Limb (tissue), 2 donors: ENCODE measurements at regions not wholly inside any gene's neighbourhood (a gene's known extent, or its start where the extent isn't known, plus 50 kb on each side); places are given as distances from the start of the nearest gene placed in this dataset.
"Not testable (repeated sequence)": the region's sequence is repeated elsewhere in the genome, so short reads cannot be mapped to it uniquely, and the experiment has no call there.

Experiments used
- DNase-seq, 2 donors: peaks; one replicate each; pipeline ENCODE4 v3.0.0-alpha.2; 2016; ENCODE audit errors: extremely low spot score in 2 of 2

DNA sequence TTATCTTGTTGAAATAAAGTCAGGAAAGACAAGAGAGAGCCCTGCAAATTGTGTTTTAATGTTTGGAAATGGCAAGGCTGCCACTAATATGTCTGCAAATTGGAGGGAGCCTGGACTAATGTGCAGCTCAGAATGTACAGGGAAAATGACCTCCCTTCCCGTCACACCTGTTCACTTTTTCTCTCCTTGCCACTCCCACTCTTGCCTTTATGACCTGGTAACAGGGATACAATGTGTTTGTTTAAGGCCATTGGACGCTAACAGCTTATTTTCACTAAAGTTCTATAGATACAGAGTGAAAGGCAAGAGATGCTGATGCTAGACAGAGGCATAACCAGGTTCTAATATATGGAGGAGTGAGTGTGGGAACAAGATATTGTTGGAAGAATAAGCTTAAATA is 203.9 kb downstream of the RAB38 start:
- DNase-seq = no peak

DNA sequence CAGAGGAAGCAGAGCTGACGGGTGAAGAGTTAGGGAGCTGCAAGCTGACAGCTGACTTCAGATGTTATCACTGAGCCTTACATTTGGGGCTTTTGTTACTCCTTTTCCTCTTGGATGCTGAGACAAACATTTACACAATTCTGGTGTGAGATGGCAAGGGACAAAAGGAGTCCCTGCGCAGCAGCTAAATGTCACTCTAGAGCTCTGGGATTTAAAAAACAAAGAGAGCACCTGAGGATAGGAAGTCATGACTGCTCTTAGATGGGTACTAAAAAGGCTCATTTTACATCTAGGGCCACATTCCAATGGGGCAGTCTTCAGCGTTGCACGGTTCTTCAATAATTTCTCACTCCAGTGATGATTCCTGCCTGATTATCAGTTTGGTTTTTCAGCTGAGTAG is 204.5 kb downstream of the RAB38 start:
- no peak for DNase-seq

GRCh38 chr11:87967459-87967858 is 207.8 kb downstream of the RAB38 start:
- no peak for DNase-seq

- peak in 1 of 2 donors; percentile 59 for DNase-seq
These were observed 208.5 kb downstream of the RAB38 start for GRCh38 chr11:87966694-87967093.

DNA sequence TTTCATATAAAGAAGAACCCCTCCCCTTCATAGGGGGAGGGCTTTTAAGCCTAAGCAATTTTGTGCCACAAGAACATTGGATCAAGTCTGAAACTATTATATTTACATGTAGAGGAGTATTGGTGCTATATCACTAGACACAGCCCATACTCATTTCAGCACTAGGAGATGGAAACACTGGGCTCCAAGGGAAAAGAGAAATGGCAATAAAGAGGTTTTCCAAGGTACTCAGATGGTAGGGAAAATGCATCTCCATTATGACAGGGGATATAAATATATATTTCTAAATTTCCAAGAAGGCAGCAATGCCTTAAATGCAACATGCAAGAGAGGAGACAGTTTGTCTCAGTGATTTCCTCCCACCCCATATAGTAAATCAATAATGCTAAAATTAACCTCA is 209.0 kb downstream of the RAB38 start:
- DNase-seq = no peak

GRCh38 chr11:87961606-87962005 is 213.6 kb downstream of the RAB38 start:
- no peak for DNase-seq

- no peak for DNase-seq
These were observed 217.3 kb downstream of the RAB38 start for GRCh38 chr11:87957961-87958360.

DNA sequence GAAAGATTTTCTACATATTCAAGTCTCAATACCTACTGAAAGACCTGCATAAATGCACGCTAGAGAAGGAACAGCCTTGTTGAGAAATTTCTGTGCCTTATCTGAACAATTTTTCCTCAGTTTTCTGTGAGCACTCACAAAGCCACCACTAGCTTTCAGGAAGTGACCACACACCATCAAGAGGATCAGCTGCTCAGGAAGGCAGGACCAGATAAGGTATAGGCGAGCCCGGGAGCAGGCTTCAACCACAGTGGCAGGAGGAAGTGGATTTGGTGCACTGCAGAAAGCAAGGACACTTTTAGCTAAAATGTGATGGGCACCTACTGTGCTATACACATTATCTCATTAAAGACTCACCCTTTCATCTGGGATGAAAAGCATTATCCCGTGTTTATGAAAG is 220.8 kb downstream of the RAB38 start:
- no peak for DNase-seq

DNA sequence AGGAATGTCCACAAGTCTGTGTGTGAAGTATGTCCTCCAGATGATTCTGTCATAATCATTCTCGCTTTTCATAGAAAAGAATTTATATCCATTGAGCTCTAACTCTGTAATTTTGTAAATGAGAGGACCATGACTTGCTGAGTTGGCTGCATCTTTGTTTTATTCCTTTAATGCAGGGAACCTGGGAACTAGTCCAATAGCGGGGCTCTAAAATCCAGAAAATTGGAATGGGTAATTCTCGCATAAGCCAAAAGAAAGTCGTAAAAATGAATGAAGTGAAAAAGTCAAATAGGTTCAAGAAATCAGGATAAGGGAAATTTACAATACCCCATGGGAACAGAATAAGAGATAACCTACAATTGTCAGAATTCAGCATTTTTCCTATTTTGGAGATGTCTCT is 232.5 kb downstream of the RAB38 start:
- DNase-seq = peak in 1 of 2 donors; percentile 41

GRCh38 chr11:87934182-87934581 is 241.1 kb downstream of the RAB38 start:
- no peak for DNase-seq

- DNase-seq = no peak
These were observed 248.8 kb downstream of the RAB38 start for GRCh38 chr11:87926250-87926970.

GRCh38 chr11:87924125-87924524 is 251.1 kb downstream of the RAB38 start:
- no peak for DNase-seq

DNA sequence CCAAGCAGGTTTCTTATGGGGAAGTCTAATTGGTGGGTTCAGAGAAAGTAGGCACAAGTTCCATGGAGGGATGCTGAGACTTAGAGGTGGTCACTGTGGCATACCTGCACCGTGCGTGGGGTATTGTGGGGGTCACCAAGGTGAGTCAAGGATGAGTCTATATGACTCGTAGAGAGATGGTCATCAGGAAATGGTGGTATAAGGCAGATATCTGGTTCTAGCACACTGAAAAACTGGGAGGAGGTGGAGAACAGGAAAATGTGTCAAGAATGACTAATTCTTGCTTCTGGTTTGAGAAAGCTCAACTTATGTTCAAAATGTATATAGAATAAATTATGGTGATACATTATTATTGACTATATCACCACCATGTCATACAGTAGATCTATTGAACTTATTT is 258.1 kb downstream of the RAB38 start:
- no peak for DNase-seq

DNA sequence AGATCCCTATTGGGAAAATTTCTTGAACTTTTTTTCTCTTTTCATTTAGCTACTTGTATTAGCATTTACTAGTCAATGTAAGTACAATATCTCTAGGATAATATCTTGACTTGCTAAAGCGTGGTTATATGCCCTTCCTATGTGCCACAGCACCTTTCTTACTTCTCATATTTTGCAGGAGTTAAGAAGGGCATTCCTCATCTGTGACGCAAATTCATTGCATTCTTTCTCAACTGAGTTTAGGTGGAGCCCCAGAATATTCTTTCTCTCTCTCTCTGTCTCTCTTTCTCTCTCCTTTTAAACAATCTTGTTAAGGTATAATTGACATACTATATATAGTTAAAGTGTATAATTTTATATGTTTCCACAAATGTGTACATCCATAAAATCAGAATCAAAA is 266.1 kb downstream of the RAB38 start:
- no peak for DNase-seq

- DNase-seq = no peak
These were observed 267.2 kb downstream of the RAB38 start for GRCh38 chr11:87908086-87908485.

DNA sequence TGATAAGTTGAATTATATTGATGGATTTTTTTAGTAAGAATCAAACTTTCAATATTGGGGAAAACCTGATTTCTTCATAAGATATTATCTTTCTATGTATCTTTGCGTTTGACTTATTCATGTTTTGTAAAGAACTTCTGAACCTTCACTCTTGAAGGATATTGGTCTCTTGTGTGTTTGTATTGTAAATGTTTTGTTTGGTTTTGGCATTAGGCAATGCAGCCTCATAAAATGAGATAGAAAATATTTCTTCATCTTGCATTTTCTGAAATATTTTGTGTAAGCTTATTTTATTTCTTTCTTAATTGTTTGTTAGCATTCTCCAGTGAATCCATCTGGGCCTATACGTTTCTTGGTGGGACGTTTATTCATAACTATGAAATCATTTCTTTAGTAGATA is 271.9 kb downstream of the RAB38 start:
- no peak for DNase-seq

DNA sequence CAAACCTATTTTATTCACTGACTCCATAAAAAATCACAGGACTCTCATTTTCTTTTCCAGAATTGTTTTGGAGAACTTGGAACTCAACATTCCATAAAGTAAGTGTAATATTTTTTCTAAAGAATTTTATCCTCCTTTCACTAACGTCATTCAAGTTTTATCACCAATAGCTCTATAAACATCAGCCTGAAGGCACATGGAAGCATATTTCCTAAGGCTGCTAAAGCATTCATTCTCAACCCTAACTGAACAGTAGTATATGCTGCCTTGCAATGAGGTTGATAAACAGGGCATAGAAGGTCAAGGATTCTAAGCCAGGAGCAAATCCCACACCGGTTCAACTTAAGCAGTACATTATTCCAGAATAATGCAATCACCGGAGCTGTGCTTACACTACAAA is 273.9 kb downstream of the RAB38 start:
- DNase-seq = no peak

DNA sequence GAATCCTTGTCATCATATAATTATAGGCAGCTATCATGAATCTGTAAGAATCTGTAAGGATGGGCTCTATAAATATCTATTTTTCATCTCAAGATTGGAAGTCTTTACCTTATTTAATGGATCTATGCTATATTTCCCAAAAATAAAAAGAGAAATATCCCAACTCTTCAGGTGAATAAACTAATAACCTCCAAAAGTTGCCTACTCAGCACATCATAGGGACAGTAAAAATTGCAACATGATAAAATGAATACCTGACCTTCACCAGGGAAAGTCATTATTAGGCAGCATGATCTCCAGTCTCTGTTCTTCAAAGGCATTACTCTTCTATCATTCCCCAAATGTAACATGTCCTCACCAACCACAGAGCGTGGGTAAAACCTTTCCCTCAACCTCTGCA is 277.3 kb downstream of the RAB38 start:
- DNase-seq = no peak

DNA sequence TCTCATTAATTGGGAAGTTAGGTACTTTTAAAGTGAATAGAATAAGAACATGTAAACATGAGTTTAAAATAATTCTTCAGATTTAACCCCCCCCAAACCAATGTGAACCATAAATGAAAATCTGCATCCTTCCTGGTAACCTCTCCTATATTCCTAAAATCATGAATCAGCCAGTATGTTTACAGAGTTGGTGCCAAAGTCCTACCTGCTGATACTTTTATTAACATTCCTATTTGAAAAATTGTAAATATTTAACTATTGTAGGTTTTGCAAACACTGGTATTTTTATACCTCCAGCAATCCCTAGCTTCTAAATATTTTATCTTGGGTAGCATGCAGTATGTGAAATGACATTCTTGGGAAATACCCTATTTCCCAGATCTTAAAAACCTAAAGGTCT is 278.2 kb downstream of the RAB38 start:
- DNase-seq = no peak

DNA sequence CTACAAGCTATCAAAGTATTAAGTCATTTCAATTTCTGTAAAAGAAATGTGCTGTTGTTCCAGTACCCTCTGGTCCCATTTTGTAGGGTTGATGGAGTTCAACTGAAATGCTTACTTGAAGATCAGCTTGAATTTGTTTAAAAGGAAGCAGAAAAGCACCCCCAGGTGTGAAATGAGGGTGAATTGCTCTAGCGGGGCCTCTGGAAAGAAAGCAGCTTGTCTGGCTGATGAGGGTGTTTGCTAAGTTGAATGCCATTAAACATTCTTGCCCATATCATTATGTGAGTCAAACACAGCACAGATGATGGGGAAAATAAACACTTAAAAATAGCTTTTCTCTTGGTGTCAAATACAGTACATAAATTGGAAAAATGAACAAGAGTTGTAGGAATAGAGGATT is 280.3 kb downstream of the RAB38 start:
- DNase-seq = no peak

DNA sequence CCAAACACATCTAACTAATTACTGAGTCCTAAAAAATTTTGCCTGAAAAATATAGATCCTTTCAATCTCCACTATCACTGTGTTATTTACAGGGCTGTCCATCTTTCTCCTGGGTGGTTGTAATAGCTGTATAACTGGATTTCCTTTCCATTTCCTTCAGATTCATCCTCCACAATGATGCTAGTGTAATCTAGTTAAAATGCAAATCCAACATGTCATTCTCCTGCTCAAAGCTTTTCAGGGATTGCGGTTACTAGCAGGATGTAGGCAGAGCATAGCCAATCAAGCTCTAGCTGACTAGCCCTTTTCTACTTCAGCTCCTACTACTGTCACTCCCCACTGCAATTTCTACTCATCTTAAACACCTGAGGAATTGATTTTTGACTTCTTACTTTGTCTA is 283.0 kb downstream of the RAB38 start:
- DNase-seq = no peak

- no peak for DNase-seq
These were observed 286.1 kb downstream of the RAB38 start for GRCh38 chr11:87889126-87889525.

DNA sequence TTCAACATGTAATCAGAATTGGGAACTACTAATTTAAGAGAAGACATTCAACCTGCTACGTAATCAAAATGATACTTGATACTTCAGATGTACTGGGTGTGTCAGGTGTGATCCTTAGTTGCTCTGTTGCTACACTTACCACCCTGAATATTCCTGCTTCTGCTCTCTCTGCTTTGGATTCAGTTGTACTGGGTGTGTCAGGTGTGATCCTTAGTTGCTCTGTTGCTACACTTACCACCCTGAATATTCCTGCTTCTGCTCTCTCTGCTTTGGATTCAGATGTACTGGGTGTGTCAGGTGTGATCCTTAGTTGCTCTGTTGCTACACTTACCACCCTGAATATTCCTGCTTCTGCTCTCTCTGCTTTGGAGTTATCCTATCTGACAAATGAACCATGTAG is 290.2 kb downstream of the RAB38 start:
- not testable (repeated sequence) for DNase-seq

- no peak for DNase-seq
These were observed 296.1 kb downstream of the RAB38 start for GRCh38 chr11:87879118-87879517.
